IPS-NIHi7 (cell line): ENCODE measurements at regions not wholly inside any gene's neighbourhood (a gene's known extent, or its start where the extent isn't known, plus 50 kb on each side); places are given as distances from the start of the nearest gene placed in this dataset.

Experiments used
- DNase-seq: peaks from one replicate; pipeline ENCODE4 v3.0.0; 2012; ENCODE audit warnings: mixed read lengths; ENCODE audit errors: extremely low spot score

- no peak for DNase-seq
Observed at GRCh38 chr6:129920103-129920798, 59.1 kb upstream of the TMEM244 start.

GRCh38 chr6:129911732-129912131 lies 50.6 kb upstream of the TMEM244 start:
- DNase-seq = no peak
